Breast epithelium (tissue), 3 donors: ENCODE measurements at regions not wholly inside any gene's neighbourhood (a gene's known extent, or its start where the extent isn't known, plus 50 kb on each side); places are given as distances from the start of the nearest gene placed in this dataset.

Experiments
- CTCF ChIP-seq, 3 donors: fragments of 450-650 bp; IDR thresholded peaks; one replicate each; pipeline ENCODE4 v1.5.1; 2016 to 2017; ENCODE audit warnings: antibody characterized with exemption in 3 of 3, mild to moderate bottlenecking in 3 of 3, moderate library complexity in 3 of 3
- POLR2AphosphoS5 ChIP-seq, 3 donors: sonication (generic); formaldehyde crosslinking; IDR thresholded peaks; one replicate each; pipeline ENCODE4 v1.6.1; 2017; ENCODE audit warnings: antibody characterized with exemption in 3 of 3

- TF ChIP-seq POLR2AphosphoS5 (IDR thresholded peaks at IDR 0.05) (no peak), CTCF (IDR thresholded peaks at IDR 0.05) (no peak)
Observed at GRCh38 chr3:168618827-168619470, 523.2 kb upstream of the GOLIM4 start.
